ENCODE measurements at regions not wholly inside any gene's neighbourhood (a gene's known extent, or its start where the extent isn't known, plus 50 kb on each side); places are given as distances from the start of the nearest gene placed in this dataset.

DNA sequence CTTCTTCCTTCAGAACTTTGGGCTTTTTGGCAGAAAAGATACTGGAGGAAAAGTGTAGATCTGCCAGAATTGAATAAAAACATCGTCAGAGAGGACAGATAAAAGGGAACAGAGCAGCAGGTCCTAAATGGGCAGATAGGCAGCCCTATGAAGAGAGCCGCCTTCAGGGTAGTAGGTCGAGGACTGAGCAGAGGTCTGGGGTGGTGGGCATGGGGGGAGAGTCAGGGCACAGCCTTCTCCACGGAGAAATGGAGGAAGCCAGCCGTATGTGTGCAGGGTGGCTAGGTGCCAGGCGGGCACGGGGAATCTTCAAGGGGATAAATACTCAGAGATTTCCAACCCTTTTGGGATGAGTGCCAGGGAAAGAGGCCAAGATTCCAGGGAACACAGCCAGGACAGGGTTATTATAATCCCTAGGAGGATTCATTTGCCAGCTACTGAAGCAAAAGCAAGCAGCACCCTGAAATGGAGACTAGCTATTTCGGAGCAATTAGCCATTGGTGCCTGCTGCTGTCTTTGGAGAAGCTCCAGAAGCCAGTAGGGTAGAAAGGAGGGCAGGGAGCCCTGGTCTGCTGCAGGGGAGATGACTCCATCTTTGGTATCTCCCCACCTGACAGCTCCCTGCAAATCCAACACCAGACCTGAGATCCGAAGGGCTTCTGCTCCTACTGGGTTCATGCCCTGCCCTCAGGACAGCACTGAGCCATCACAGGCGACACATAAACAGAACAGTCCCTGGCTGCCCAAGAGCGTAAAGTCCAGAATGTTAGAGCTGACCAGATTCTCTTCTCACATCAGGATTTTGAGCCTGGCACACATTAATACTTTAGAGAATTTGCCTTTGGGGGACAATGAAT is 174.5 kb upstream of the NTM start:
- no peaks in the 10 kb centered on the region for H3K36me3 Mint-ChIP-seq (ENCODE audit: unreplicated experiment)
- no peaks in the 10 kb centered on the region for H3K27me3 Mint-ChIP-seq (ENCODE audit: unreplicated experiment)
- no peaks in the 10 kb centered on the region for H3K4me1 Mint-ChIP-seq (ENCODE audit: low read depth, unreplicated experiment)
- TF ChIP-seq, protein P1, sequence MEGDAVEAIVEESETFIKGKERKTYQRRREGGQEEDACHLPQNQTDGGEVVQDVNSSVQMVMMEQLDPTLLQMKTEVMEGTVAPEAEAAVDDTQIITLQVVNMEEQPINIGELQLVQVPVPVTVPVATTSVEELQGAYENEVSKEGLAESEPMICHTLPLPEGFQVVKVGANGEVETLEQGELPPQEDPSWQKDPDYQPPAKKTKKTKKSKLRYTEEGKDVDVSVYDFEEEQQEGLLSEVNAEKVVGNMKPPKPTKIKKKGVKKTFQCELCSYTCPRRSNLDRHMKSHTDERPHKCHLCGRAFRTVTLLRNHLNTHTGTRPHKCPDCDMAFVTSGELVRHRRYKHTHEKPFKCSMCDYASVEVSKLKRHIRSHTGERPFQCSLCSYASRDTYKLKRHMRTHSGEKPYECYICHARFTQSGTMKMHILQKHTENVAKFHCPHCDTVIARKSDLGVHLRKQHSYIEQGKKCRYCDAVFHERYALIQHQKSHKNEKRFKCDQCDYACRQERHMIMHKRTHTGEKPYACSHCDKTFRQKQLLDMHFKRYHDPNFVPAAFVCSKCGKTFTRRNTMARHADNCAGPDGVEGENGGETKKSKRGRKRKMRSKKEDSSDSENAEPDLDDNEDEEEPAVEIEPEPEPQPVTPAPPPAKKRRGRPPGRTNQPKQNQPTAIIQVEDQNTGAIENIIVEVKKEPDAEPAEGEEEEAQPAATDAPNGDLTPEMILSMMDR (IDR thresholded peaks at IDR 0.05; ENCODE audit: partially characterized antibody, unreplicated experiment), result no peak
- peaks cover 3% of the 10 kb centered on the region for H3K9me3 Mint-ChIP-seq (ENCODE audit: unreplicated experiment)
- H3K4me3 Mint-ChIP-seq (ENCODE audit: unreplicated experiment), result no peak overlapping the region
- no peak overlapping the region for H3K27ac Mint-ChIP-seq (ENCODE audit: unreplicated experiment)
- no peak for DNase-seq

DNA sequence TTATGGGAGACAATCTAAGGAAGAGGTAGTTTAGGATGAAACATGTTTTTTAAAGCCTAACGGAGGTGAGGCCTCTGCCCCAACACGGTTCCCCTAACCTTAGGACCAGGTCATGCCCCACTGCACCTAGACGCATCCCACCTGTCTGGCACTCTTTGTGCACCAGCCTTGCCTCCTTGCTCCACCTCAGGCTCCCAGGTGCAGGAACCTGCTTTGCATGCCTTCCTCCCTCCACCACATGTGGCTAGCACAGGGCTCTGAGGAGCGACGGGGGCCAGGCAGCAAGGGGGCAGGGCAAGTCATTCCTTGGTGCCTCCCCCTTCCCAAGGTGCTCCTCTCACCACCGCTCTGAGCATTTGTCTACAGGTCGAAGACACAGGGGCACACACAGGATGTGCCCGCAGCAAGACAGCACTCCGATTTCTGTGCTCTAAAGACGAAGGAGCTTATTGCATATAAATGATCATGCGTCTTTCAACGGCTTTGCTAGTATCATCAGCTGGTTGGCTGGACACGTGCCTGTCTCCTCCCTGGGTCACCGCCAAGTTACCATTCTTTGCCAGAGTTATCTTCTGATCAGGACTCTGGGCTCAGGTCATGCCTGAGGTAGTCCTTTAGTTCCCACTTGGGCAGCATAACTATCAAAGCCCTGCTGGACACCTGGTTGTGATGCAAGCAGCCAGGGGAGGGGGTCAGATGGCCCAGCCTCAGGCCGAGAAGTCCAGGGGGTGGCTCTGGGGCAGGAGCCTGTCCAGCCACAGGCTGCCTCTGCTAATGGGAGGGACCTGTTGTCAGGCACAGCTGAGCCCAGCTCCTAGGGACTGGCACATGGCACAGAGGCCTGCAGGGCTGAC is 172.0 kb upstream of the NTM start:
- H3K27me3 Mint-ChIP-seq (ENCODE audit: unreplicated experiment), result no peaks in the 10 kb centered on the region
- H3K36me3 Mint-ChIP-seq (ENCODE audit: unreplicated experiment), result no peaks in the 10 kb centered on the region
- no peaks in the 10 kb centered on the region for H3K4me1 Mint-ChIP-seq (ENCODE audit: low read depth, unreplicated experiment)
- H3K4me3 Mint-ChIP-seq (ENCODE audit: unreplicated experiment), result no peak overlapping the region
- peaks cover 3% of the 10 kb centered on the region for H3K9me3 Mint-ChIP-seq (ENCODE audit: unreplicated experiment)
- TF ChIP-seq, protein P1 (IDR thresholded peaks at IDR 0.05; ENCODE audit: partially characterized antibody, unreplicated experiment), result no peak
- DNase-seq, result no peak
- H3K27ac Mint-ChIP-seq (ENCODE audit: unreplicated experiment), result no peak overlapping the region

DNA sequence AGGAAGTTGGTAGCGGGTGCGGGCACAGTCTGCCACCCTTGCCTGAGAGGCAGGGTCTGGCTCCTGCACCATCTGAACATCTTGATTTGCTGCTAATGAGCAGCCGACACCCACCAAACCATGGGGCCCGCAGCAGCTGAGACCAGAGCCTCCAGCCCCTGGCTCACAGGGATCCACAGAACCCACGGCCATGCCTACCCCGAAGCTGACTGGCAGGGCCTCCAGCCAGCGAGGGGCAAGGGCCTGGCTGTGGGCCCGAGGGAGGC is 171.5 kb upstream of the NTM start:
- no peaks in the 10 kb centered on the region for H3K27me3 Mint-ChIP-seq (ENCODE audit: unreplicated experiment)
- H3K4me3 Mint-ChIP-seq (ENCODE audit: unreplicated experiment), result no peak overlapping the region
- H3K9me3 Mint-ChIP-seq (ENCODE audit: unreplicated experiment), result peaks cover 3% of the 10 kb centered on the region
- no peak overlapping the region for H3K27ac Mint-ChIP-seq (ENCODE audit: unreplicated experiment)
- no peaks in the 10 kb centered on the region for H3K36me3 Mint-ChIP-seq (ENCODE audit: unreplicated experiment)
- no peak for DNase-seq
- TF ChIP-seq, protein P1 (IDR thresholded peaks at IDR 0.05; ENCODE audit: partially characterized antibody, unreplicated experiment), result no peak
- no peaks in the 10 kb centered on the region for H3K4me1 Mint-ChIP-seq (ENCODE audit: low read depth, unreplicated experiment)

DNA sequence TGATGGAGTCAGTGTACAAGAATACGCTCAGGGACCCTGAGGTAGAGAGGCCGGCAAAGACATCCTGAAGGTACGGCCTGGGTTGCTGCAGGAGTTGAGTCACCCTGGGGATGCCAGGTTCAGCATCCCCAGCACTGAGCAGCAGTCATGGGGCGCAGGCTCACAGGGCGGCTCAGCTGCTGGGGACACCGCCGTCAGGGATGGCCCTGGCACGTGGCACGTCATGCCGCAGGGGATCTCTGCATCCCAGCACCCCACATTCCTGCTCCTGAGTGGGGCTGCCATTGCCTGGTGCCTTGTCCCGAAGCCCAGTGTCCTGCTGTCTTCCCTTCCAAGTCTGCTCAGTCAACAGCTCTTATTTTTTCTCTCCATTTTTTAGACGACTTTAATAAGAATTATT is 168.7 kb upstream of the NTM start:
- no peaks in the 10 kb centered on the region for H3K4me1 Mint-ChIP-seq (ENCODE audit: low read depth, unreplicated experiment)
- no peaks in the 10 kb centered on the region for H3K36me3 Mint-ChIP-seq (ENCODE audit: unreplicated experiment)
- DNase-seq, result no peak
- no peak overlapping the region for H3K4me3 Mint-ChIP-seq (ENCODE audit: unreplicated experiment)
- TF ChIP-seq, protein P1 (IDR thresholded peaks at IDR 0.05; ENCODE audit: partially characterized antibody, unreplicated experiment), result no peak
- H3K9me3 Mint-ChIP-seq (ENCODE audit: unreplicated experiment), result peaks cover 3% of the 10 kb centered on the region
- H3K27ac Mint-ChIP-seq (ENCODE audit: unreplicated experiment), result no peak overlapping the region
- peaks cover 1% of the 10 kb centered on the region for H3K27me3 Mint-ChIP-seq (ENCODE audit: unreplicated experiment)

DNA sequence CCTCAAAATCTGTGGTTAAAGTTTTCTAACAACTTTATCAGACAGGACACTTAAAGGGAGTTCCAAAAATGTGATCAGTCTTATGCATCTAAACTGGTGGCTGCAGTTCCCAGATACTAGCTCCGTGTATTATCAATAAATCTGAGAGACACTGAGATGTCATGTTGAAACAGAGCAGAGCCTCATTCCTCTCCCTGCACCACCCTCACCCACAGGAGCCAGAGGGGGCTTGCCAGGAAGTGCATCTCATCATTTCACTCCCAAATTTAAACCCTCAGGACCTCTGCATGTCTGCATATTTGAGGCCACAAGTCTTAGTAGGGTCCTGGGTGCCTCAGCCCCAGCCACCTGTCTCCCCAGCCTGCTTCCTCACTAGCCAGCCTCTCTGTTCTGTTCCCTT is 167.4 kb upstream of the NTM start:
- H3K4me3 Mint-ChIP-seq (ENCODE audit: unreplicated experiment), result no peak overlapping the region
- no peak overlapping the region for H3K27ac Mint-ChIP-seq (ENCODE audit: unreplicated experiment)
- H3K27me3 Mint-ChIP-seq (ENCODE audit: unreplicated experiment), result peaks cover 1% of the 10 kb centered on the region
- TF ChIP-seq, protein P1 (IDR thresholded peaks at IDR 0.05; ENCODE audit: partially characterized antibody, unreplicated experiment), result no peak
- no peaks in the 10 kb centered on the region for H3K4me1 Mint-ChIP-seq (ENCODE audit: low read depth, unreplicated experiment)
- DNase-seq, result no peak
- H3K9me3 Mint-ChIP-seq (ENCODE audit: unreplicated experiment), result peaks cover 3% of the 10 kb centered on the region
- H3K36me3 Mint-ChIP-seq (ENCODE audit: unreplicated experiment), result no peaks in the 10 kb centered on the region

Measured in glutamatergic neuron (in vitro differentiated cells).